Activated CD8-positive, alpha-beta memory T cell treated with anti-CD3 and anti-CD28 coated beads, Interleukin-2, amount 50 U/mL, for 48 hours (primary cell): ENCODE measurements at regions not wholly inside any gene's neighbourhood (a gene's known extent, or its start where the extent isn't known, plus 50 kb on each side); places are given as distances from the start of the nearest gene placed in this dataset.

Source experiments
- DNase-seq: peaks from one replicate; pipeline ENCODE4 v3.0.0-alpha.2; 2020

GRCh38 chr11:127362754-127363308, 362.3 kb upstream of the KIRREL3 start:
- no peak for DNase-seq

GRCh38 chr11:127358160-127358559, 357.6 kb upstream of the KIRREL3 start:
- no peak for DNase-seq

GRCh38 chr11:127350476-127350875, 349.9 kb upstream of the KIRREL3 start:
- DNase-seq: no peak

- peak; percentile 50 for DNase-seq
These were observed 345.4 kb upstream of the KIRREL3 start for GRCh38 chr11:127345819-127346459.

- DNase-seq: no peak
These were observed 339.9 kb upstream of the KIRREL3 start for GRCh38 chr11:127340438-127340837.

- no peak for DNase-seq
These were observed 338.8 kb upstream of the KIRREL3 start for GRCh38 chr11:127339376-127339775.

GRCh38 chr11:127338380-127339259, 338.1 kb upstream of the KIRREL3 start:
- no peak for DNase-seq

- no peak for DNase-seq
These were observed 333.9 kb upstream of the KIRREL3 start for GRCh38 chr11:127334466-127334865.

- no peak for DNase-seq
These were observed 332.3 kb upstream of the KIRREL3 start for GRCh38 chr11:127332896-127333295.

- DNase-seq: no peak
These were observed 329.5 kb upstream of the KIRREL3 start for GRCh38 chr11:127330044-127330443.

- no peak for DNase-seq
These were observed 307.7 kb upstream of the KIRREL3 start for GRCh38 chr11:127308291-127308690.

- DNase-seq: no peak
These were observed 307.1 kb upstream of the KIRREL3 start for GRCh38 chr11:127307700-127308099.

- no peak for DNase-seq
These were observed 304.1 kb upstream of the KIRREL3 start for GRCh38 chr11:127304634-127305033.

- DNase-seq: no peak
These were observed 288.4 kb upstream of the KIRREL3 start for GRCh38 chr11:127288926-127289325.

- no peak for DNase-seq
These were observed 281.0 kb upstream of the KIRREL3 start for GRCh38 chr11:127281534-127281933.

- no peak for DNase-seq
These were observed 275.2 kb upstream of the KIRREL3 start for GRCh38 chr11:127275774-127276173.

GRCh38 chr11:127274328-127274676, 273.7 kb upstream of the KIRREL3 start:
- no peak for DNase-seq

GRCh38 chr11:127273593-127274327, 273.2 kb upstream of the KIRREL3 start:
- DNase-seq: no peak

GRCh38 chr11:127270851-127271250, 270.3 kb upstream of the KIRREL3 start:
- DNase-seq: no peak

GRCh38 chr11:127269911-127270310, 269.3 kb upstream of the KIRREL3 start:
- DNase-seq: no peak

- no peak for DNase-seq
These were observed 268.4 kb upstream of the KIRREL3 start for GRCh38 chr11:127268932-127269331.

GRCh38 chr11:127268521-127268920, 268.0 kb upstream of the KIRREL3 start:
- DNase-seq: no peak

- DNase-seq: no peak
These were observed 258.5 kb upstream of the KIRREL3 start for GRCh38 chr11:127259102-127259501.
